Naive B cell (primary cell): ENCODE measurements at regions not wholly inside any gene's neighbourhood (a gene's known extent, or its start where the extent isn't known, plus 50 kb on each side); places are given as distances from the start of the nearest gene placed in this dataset.

Experiments
- ATAC-seq, 2 donors: fragments of 150-1000 bp; cut with Tn5 transposase; 2 replicates each; pipeline ENCODE4 v1.10.0; 2021; ENCODE audit warnings: low read depth in 2 of 2, mild to moderate bottlenecking in 2 of 2, moderate library complexity in 2 of 2
- DNase-seq: peaks from one replicate; pipeline ENCODE4 v3.0.0; 2022
- H3K27ac Mint-ChIP-seq, 6 donors: one replicate each; pipeline ENCODE4 v1.8.0; 2020 to 2022; ENCODE audit warnings: mild to moderate bottlenecking in 6 of 6, mixed read lengths in 6 of 6, moderate library complexity in 5 of 6, inconsistent platforms in 2 of 6
- H3K27me3 Mint-ChIP-seq, 3 donors: one replicate each; pipeline ENCODE4 v1.8.0; 2021 to 2022; ENCODE audit warnings: mixed read lengths in 3 of 3, mild to moderate bottlenecking in 1 of 3
- H3K36me3 Mint-ChIP-seq, 2 donors: one replicate each; pipeline ENCODE4 v1.8.0; 2020 to 2022; ENCODE audit warnings: mixed read lengths in 2 of 2, inconsistent platforms in 1 of 2, mild to moderate bottlenecking in 1 of 2
- H3K4me1 Mint-ChIP-seq, 3 donors: one replicate each; pipeline ENCODE4 v1.8.0; 2020 to 2022; ENCODE audit warnings: mixed read lengths in 3 of 3, inconsistent platforms in 1 of 3, mild to moderate bottlenecking in 1 of 3, moderate library complexity in 1 of 3
- H3K4me3 Mint-ChIP-seq, 8 donors: one replicate each; pipeline ENCODE4 v1.8.0; 2020 to 2022; ENCODE audit warnings: mild to moderate bottlenecking in 8 of 8, mixed read lengths in 8 of 8, moderate library complexity in 8 of 8, inconsistent platforms in 2 of 8
- H3K9me3 Mint-ChIP-seq, 7 donors: one replicate each; pipeline ENCODE4 v1.8.0; 2020 to 2022; ENCODE audit warnings: mixed read lengths in 7 of 7, mild to moderate bottlenecking in 5 of 7, inconsistent platforms in 2 of 7, moderate library complexity in 1 of 7

GRCh38 chr5:89712134-89712700 is 697.3 kb downstream of the CETN3 start:
- no peak overlapping the region for H3K27ac Mint-ChIP-seq
- H3K9me3 Mint-ChIP-seq, result peaks cover 0 to 2% (median 0%) of the 10 kb centered on the region in 7 donors
- no peaks in the 10 kb centered on the region for H3K36me3 Mint-ChIP-seq
- H3K27me3 Mint-ChIP-seq, result no peaks in the 10 kb centered on the region
- H3K4me1 Mint-ChIP-seq, result peaks cover 6 to 16% (median 14%) of the 10 kb centered on the region in 3 donors
- ATAC-seq (no peak), DNase-seq (no peak)
- no peak overlapping the region for H3K4me3 Mint-ChIP-seq

GRCh38 chr5:89711526-89711925 is 698.0 kb downstream of the CETN3 start:
- Mint-ChIP-seq H3K4me3 (no peak overlapping the region), H3K27me3 (no peaks in the 10 kb centered on the region), H3K4me1 (peaks cover 6 to 16% (median 14%) of the 10 kb centered on the region in 3 donors), H3K27ac (no peak overlapping the region), H3K36me3 (no peaks in the 10 kb centered on the region), H3K9me3 (peaks cover 0 to 2% (median 0%) of the 10 kb centered on the region in 7 donors)
- DNase-seq, result no peak
- ATAC-seq, result no peak

GRCh38 chr5:89710006-89710405 is 699.5 kb downstream of the CETN3 start:
- ATAC-seq, result no peak
- DNase-seq, result no peak
- Mint-ChIP-seq H3K4me3 (no peak overlapping the region), H3K36me3 (no peaks in the 10 kb centered on the region), H3K9me3 (peaks cover 0 to 2% (median 0%) of the 10 kb centered on the region in 7 donors), H3K4me1 (peaks cover 6 to 16% (median 14%) of the 10 kb centered on the region in 3 donors), H3K27ac (no peak overlapping the region), H3K27me3 (no peaks in the 10 kb centered on the region)

- H3K9me3 Mint-ChIP-seq, result peaks cover 0 to 2% (median 0%) of the 10 kb centered on the region in 7 donors
- ATAC-seq (peak; percentile 86 to 93), DNase-seq (peak; percentile 10)
- H3K27me3 Mint-ChIP-seq, result no peaks in the 10 kb centered on the region
- H3K4me1 Mint-ChIP-seq, result peaks cover 6 to 16% (median 14%) of the 10 kb centered on the region in 3 donors
- no peaks in the 10 kb centered on the region for H3K36me3 Mint-ChIP-seq
- H3K4me3 Mint-ChIP-seq, result peak overlapping the region in 1 of 8 donors; percentile 16
- peak overlapping the region in 1 of 6 donors; percentile 58 for H3K27ac Mint-ChIP-seq
Measured at GRCh38 chr5:89707891-89708290, 701.7 kb downstream of the CETN3 start.

DNA sequence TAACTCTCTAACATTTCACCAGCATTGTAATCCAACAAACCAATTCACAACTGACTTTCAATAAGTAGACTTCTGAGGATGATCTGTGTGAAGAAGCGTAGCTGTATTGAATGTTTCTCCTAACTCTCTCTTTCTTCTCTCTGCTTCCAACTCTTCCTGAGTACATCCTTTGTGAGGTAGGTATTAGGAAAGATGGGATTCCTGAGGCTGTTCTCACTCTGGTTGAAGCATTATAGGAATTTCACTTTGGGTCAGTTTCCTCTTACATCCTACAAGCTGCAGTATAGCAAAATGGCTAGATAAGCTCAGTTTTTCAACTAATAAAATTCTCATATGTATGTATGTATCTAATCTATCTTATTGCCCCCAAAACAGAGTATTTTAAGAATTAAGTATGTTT is 702.8 kb downstream of the CETN3 start:
- no peak overlapping the region for H3K4me3 Mint-ChIP-seq
- H3K27me3 Mint-ChIP-seq, result no peaks in the 10 kb centered on the region
- DNase-seq, result no peak
- H3K27ac Mint-ChIP-seq, result peak overlapping the region in 1 of 6 donors; percentile 39
- no peak for ATAC-seq
- H3K36me3 Mint-ChIP-seq, result no peaks in the 10 kb centered on the region
- peaks cover 0 to 2% (median 0%) of the 10 kb centered on the region in 7 donors for H3K9me3 Mint-ChIP-seq
- peaks cover 6 to 16% (median 13%) of the 10 kb centered on the region in 3 donors for H3K4me1 Mint-ChIP-seq

GRCh38 chr5:89703817-89704216 is 705.7 kb downstream of the CETN3 start:
- H3K27ac Mint-ChIP-seq, result no peak overlapping the region
- no peak overlapping the region for H3K4me3 Mint-ChIP-seq
- no peaks in the 10 kb centered on the region for H3K27me3 Mint-ChIP-seq
- H3K4me1 Mint-ChIP-seq, result peaks cover 9 to 11% (median 11%) of the 10 kb centered on the region in 3 donors
- peaks cover 10 to 12% of the 10 kb centered on the region in 2 donors for H3K36me3 Mint-ChIP-seq
- peaks cover 2 to 13% (median 10%) of the 10 kb centered on the region in 7 donors for H3K9me3 Mint-ChIP-seq
- DNase-seq, result no peak
- ATAC-seq, result no peak

DNA sequence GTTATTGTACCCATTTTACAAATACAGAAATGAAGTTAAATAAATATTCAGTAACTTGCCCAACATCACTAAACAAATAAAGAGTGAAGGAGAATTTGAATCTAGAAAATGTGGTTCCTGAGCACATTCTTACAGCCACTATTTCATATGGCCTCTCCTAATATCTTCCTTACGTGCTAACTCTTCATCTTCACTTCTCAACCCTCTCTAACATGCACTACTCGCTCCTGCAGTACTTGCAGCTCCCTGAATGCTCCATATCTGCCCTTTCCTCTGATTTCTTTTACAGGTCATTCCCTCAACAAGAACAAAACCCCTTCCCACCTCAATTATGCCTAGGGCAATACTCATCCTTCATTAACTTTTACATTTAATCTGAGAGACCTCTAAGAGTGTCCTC is 711.5 kb downstream of the CETN3 start:
- DNase-seq (no peak), ATAC-seq (no peak)
- peak overlapping the region in 1 of 6 donors; percentile 3 for H3K27ac Mint-ChIP-seq
- no peak overlapping the region for H3K4me3 Mint-ChIP-seq
- no peaks in the 10 kb centered on the region for H3K27me3 Mint-ChIP-seq
- peaks cover 10 to 12% of the 10 kb centered on the region in 2 donors for H3K36me3 Mint-ChIP-seq
- peaks cover 0 to 12% (median 0%) of the 10 kb centered on the region in 3 donors for H3K4me1 Mint-ChIP-seq
- peaks cover 2 to 13% (median 10%) of the 10 kb centered on the region in 7 donors for H3K9me3 Mint-ChIP-seq

DNA sequence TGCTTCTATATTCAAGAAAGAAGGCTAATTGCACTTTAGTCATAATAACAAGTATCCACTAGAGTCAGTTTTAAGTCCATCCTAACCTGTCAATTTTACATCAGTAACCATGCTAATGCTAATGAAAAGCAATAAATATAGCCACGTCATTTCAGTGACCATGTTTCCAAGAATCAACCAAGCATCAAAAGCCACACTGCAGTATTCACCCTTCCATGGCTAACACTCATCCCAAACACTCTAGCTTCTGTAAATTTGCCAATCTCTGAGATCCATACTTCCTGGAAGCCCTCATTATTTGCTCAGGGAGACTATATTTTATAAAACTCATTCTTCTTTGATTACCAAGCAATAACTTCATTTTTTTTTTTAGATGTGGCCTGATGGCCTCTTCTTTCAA is 712.0 kb downstream of the CETN3 start:
- Mint-ChIP-seq H3K4me1 (peaks cover 0 to 12% (median 0%) of the 10 kb centered on the region in 3 donors), H3K9me3 (peaks cover 2 to 13% (median 10%) of the 10 kb centered on the region in 7 donors), H3K36me3 (peaks cover 10 to 12% of the 10 kb centered on the region in 2 donors), H3K27me3 (no peaks in the 10 kb centered on the region), H3K4me3 (no peak overlapping the region), H3K27ac (peak overlapping the region in 1 of 6 donors; percentile 8)
- DNase-seq (no peak), ATAC-seq (no peak)

DNA sequence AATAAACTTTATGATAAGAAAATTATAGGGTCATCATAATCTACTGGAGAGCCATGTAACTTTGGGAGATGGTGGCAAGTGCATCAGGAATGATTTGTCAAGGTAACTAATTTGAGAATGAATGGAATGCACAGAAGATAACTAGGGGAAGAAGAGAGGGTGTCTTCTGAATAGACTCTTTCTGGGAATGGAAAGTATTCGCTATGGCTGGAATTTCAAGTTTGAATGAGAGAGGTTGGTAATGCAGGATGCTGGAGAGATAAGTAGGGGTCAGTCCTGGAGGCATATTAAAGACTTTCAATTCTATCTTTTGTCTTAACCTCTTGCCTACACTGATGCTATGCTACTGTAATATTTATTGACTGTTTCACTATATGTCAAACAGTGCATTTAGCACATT is 714.2 kb downstream of the CETN3 start:
- H3K4me1 Mint-ChIP-seq, result peaks cover 2 to 18% (median 2%) of the 10 kb centered on the region in 3 donors
- no peak overlapping the region for H3K27ac Mint-ChIP-seq
- H3K4me3 Mint-ChIP-seq, result no peak overlapping the region
- H3K9me3 Mint-ChIP-seq, result peaks cover 2 to 14% (median 7%) of the 10 kb centered on the region in 7 donors
- no peak for DNase-seq
- no peaks in the 10 kb centered on the region for H3K27me3 Mint-ChIP-seq
- peaks cover 10 to 12% of the 10 kb centered on the region in 2 donors for H3K36me3 Mint-ChIP-seq
- no peak for ATAC-seq

DNA sequence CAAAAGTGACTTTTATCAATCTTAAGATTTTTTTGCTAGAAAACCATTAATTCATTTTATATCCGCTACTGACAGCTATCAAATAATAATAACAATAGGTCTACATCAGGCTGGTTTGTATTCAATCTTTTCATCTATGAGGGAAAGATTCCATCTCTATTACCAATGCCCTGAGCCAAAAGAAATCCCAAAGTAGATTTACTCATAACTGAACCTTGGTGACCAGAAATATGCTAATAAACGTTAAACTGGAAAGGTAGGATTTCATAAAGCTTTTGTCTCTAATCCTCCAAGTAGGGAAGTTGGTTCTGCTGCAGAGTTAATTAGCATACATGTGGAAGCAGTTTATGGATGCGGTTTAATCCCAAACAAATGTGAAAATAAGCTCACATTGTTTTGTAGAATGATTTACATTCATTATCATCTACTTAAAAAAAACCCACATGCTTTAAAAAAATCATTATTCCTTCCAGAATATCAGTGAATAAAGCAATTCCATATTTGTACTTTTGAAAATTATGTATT is 715.5 kb downstream of the CETN3 start:
- no peak for ATAC-seq
- H3K27me3 Mint-ChIP-seq, result no peaks in the 10 kb centered on the region
- H3K36me3 Mint-ChIP-seq, result no peaks in the 10 kb centered on the region
- H3K9me3 Mint-ChIP-seq, result peaks cover 0 to 4% (median under 1%) of the 10 kb centered on the region in 7 donors
- peaks cover 9 to 21% (median 12%) of the 10 kb centered on the region in 3 donors for H3K4me1 Mint-ChIP-seq
- no peak for DNase-seq
- H3K27ac Mint-ChIP-seq, result no peak overlapping the region
- no peak overlapping the region for H3K4me3 Mint-ChIP-seq

- Mint-ChIP-seq H3K4me3 (peak overlapping the region in 1 of 8 donors; percentile 35), H3K4me1 (peaks cover 19 to 24% (median 21%) of the 10 kb centered on the region in 3 donors), H3K9me3 (peaks cover 0 to 4% (median 0%) of the 10 kb centered on the region in 7 donors), H3K27me3 (no peaks in the 10 kb centered on the region), H3K27ac (peak overlapping the region in 1 of 6 donors; percentile 33), H3K36me3 (no peaks in the 10 kb centered on the region)
- ATAC-seq (peak in 1 of 2 donors; percentile 55), DNase-seq (no peak)
Measured at GRCh38 chr5:89690331-89690730, 719.2 kb downstream of the CETN3 start.

DNA sequence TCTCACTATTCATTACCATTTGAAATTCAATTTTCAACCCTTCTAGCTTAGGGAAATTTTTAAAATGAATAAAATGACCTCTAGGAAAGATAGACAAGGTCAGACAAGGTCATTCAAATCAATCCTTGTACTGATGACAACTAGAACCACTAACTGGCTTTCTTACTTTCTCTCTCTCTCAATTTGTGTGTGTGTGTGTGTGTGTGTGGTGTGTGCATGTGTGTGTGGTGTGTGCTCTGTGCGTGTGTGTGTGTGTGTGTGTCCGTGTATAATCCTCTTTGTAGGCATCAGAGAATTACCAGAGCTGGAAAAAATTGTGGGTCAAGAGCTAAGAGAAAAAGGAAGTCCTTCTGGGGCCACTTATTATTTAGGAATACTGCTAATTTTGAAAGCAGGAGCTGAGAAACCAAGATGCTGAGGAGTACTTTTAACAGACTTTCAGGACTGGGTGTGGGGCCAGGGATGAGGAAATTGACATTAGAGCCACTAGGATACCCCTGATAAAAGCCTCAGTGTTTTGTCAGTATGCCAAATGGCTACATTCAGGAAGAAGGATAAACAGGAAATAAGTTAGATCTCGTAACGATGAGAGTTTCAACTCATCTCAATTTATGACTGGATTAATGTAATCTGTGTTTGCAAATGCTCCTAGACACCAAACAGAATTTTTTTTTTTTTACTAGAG is 723.3 kb downstream of the CETN3 start:
- Mint-ChIP-seq H3K27ac (peak overlapping the region in 3 of 6 donors; percentile 41 to 90 (median 90)), H3K4me3 (peak overlapping the region in 5 of 8 donors; percentile 5 to 70 (median 31)), H3K4me1 (peaks cover 19 to 24% (median 21%) of the 10 kb centered on the region in 3 donors), H3K27me3 (no peaks in the 10 kb centered on the region), H3K9me3 (peaks cover 0 to 5% (median 0%) of the 10 kb centered on the region in 7 donors), H3K36me3 (no peaks in the 10 kb centered on the region)
- DNase-seq (no peak), ATAC-seq (no peak)

- peak overlapping the region in 1 of 8 donors; percentile 31 for H3K4me3 Mint-ChIP-seq
- H3K36me3 Mint-ChIP-seq, result peaks cover 0 to 8% of the 10 kb centered on the region in 2 donors
- H3K27ac Mint-ChIP-seq, result peak overlapping the region in 1 of 6 donors; percentile 62
- no peaks in the 10 kb centered on the region for H3K27me3 Mint-ChIP-seq
- DNase-seq (no peak), ATAC-seq (no peak)
- peaks cover 0 to 20% (median 8%) of the 10 kb centered on the region in 7 donors for H3K9me3 Mint-ChIP-seq
- H3K4me1 Mint-ChIP-seq, result peaks cover 3 to 13% (median 4%) of the 10 kb centered on the region in 3 donors
Measured at GRCh38 chr5:89676634-89677033, 732.9 kb downstream of the CETN3 start.
